PC-9 (cell line): ENCODE measurements at regions not wholly inside any gene's neighbourhood (a gene's known extent, or its start where the extent isn't known, plus 50 kb on each side); places are given as distances from the start of the nearest gene placed in this dataset.

Source experiments
- EZH2 ChIP-seq: fragments of 200-600 bp; sonication (generic); IDR thresholded peaks from 2 replicates; pipeline ENCODE4 v1.8.0; 2017; ENCODE audit warnings: antibody characterized with exemption, low read depth
- TF ChIP-seq, protein P1 (sequence below): fragments of 200-600 bp; sonication (generic); conservative IDR thresholded peaks from 2 replicates; pipeline ENCODE4 v1.6.1; 2017; ENCODE audit warnings: mixed run types, antibody characterized with exemption, mild to moderate bottlenecking, moderate library complexity

DNA sequence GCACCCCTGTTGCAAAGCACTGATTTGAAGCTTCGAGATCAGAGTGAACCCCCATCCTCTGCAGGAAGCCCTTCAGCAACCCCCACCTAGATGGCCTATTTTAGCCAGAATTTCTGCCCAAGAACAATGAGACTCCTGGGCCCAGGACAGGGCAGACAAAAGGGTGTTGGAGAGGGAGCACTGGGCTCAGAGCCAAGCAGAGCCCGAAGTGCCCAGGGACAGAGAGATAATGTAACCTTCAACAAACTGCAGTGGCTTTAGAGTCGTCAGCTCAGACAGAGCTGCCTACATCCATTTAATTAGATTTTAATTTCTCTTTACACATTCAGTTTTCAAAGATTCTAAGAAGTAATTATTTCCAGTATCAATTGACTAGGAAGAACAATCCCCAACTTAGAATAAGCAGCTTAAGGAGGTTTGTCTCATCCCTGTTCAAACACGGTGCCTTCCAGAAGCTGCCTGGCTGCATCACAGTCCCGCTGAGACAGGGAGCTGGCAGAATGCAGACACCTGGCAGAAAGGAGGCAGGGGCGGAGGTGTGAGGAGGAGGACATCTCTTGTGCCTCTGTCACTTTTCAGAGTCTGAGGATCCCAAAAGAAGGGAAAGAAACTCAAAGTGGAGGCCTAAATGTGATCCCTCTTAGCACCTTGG is 504.9 kb upstream of the CCDC196 start:
- TF ChIP-seq, protein P1, sequence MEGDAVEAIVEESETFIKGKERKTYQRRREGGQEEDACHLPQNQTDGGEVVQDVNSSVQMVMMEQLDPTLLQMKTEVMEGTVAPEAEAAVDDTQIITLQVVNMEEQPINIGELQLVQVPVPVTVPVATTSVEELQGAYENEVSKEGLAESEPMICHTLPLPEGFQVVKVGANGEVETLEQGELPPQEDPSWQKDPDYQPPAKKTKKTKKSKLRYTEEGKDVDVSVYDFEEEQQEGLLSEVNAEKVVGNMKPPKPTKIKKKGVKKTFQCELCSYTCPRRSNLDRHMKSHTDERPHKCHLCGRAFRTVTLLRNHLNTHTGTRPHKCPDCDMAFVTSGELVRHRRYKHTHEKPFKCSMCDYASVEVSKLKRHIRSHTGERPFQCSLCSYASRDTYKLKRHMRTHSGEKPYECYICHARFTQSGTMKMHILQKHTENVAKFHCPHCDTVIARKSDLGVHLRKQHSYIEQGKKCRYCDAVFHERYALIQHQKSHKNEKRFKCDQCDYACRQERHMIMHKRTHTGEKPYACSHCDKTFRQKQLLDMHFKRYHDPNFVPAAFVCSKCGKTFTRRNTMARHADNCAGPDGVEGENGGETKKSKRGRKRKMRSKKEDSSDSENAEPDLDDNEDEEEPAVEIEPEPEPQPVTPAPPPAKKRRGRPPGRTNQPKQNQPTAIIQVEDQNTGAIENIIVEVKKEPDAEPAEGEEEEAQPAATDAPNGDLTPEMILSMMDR, result no peak
- TF ChIP-seq EZH2, result no peak
